A549 (cell line): ENCODE measurements at regions not wholly inside any gene's neighbourhood (a gene's known extent, or its start where the extent isn't known, plus 50 kb on each side); places are given as distances from the start of the nearest gene placed in this dataset.

ENCODE experiments used
- ATAC-seq, 2 experiments: fragments of 200-7000 bp in 1 of 2; fragments of >200 bp in 1 of 2; cut with Nextera tagmentation in 1 of 2; cut with Tn5 transposase in 1 of 2; 3 replicates each; pipeline versions ENCODE4 v1.8.0 to v1.9.1; 2018 to 2020; ENCODE audit warnings: mild to moderate bottlenecking in 1 of 2, moderate library complexity in 1 of 2
- CTCF ChIA-PET: fragments of 300-600 bp; sonication (Branson Sonifier 250); formaldehyde crosslinking; extraction: SDS; loops from one replicate; lab custom pipeline; 2021; ENCODE audit warnings: antibody characterized with exemption, inconsistent platforms; lab: Yijun Ruan, JAX
- POLR2A ChIA-PET: fragments of 350-600 bp; formaldehyde crosslinking; extraction: SDS; loops from one replicate; lab custom pipeline; 2021; ENCODE audit warnings: antibody characterized with exemption, inconsistent platforms; lab: Yijun Ruan, JAX
- DNase-seq, 2 experiments: peaks; one replicate each; pipeline versions ENCODE4 v3.0.0 to v3.0.0-alpha.2; 2011 to 2016; ENCODE audit warnings: low read depth in 1 of 2, low spot score in 1 of 2
- FAIRE-seq: peaks from 2 replicates; lab custom pipeline; 2011; peaks lifted over from hg19 to GRCh38; lab: Jason Lieb, UNC
- H3K27ac ChIP-seq, 2 experiments: fragments of >200 bp; sonication (Bioruptor Twin); formaldehyde crosslinking; 3 replicates each; pipeline ENCODE4 v1.5.1; 2016 to 2017
- H3K4me1 ChIP-seq: fragments of >200 bp; sonication (Bioruptor Twin); formaldehyde crosslinking; 3 replicates; pipeline ENCODE4 v1.6.1; 2016
- H3K4me2 ChIP-seq: fragments of >200 bp; sonication (Bioruptor Twin); formaldehyde crosslinking; 3 replicates; pipeline ENCODE4 v1.6.1; 2016
- H3K4me3 ChIP-seq: fragments of >200 bp; sonication (Bioruptor Twin); formaldehyde crosslinking; 3 replicates; pipeline ENCODE4 v1.5.1; 2016
- H3K9me3 ChIP-seq: fragments of >200 bp; sonication (Bioruptor Twin); formaldehyde crosslinking; 3 replicates; pipeline ENCODE4 v1.6.1; 2016
- BCL3 ChIP-seq: fragments of >200 bp; sonication (Bioruptor Twin); formaldehyde crosslinking; IDR thresholded peaks from 3 replicates; pipeline ENCODE4 v1.6.1; 2016
- BHLHE40 ChIP-seq: IDR thresholded peaks from 2 replicates; pipeline ENCODE4 v1.6.1; 2012; ENCODE audit warnings: low read depth, low read length, inconsistent platforms
- CBX8 ChIP-seq: fragments of 200-600 bp; sonication (generic); IDR thresholded peaks from 2 replicates; pipeline ENCODE4 v1.6.1; 2016
- E2F6 ChIP-seq: IDR thresholded peaks from 2 replicates; pipeline ENCODE4 v1.6.1; 2012; ENCODE audit warnings: low read depth, borderline replicate concordance
- EHMT2 ChIP-seq: fragments of 200-600 bp; sonication (generic); IDR thresholded peaks from 2 replicates; pipeline ENCODE4 v1.6.1; 2016; ENCODE audit warnings: antibody characterized with exemption, low read depth, mild to moderate bottlenecking, moderate library complexity
- ELK1 ChIP-seq: fragments of 150-350 bp; IDR thresholded peaks from 2 replicates; pipeline ENCODE4 v1.6.1; 2014; ENCODE audit warnings: low read depth, mild to moderate bottlenecking, low read length
- FOSB ChIP-seq: fragments of 250-450 bp; sonication (Bioruptor Pico); IDR thresholded peaks from 2 replicates; pipeline ENCODE4 v1.5.0; 2020; ENCODE audit warnings: mild to moderate bottlenecking, moderate library complexity
- FOSL2 ChIP-seq, 2 experiments: fragments of 450-650 bp in 1 of 2; fragments of >200 bp in 1 of 2; sonication (Bioruptor Twin) in 1 of 2; formaldehyde crosslinking; IDR thresholded peaks; 2 replicates each; pipeline versions ENCODE4 v1.5.0 to v1.6.1; 2016 to 2020; ENCODE audit warnings: mild to moderate bottlenecking in 1 of 2, moderate library complexity in 1 of 2
- GATA3 ChIP-seq: IDR thresholded peaks from 2 replicates; pipeline ENCODE4 v1.6.1; 2012; ENCODE audit warnings: borderline replicate concordance
- HEYL ChIP-seq: fragments of 250-450 bp; sonication (Bioruptor Pico); IDR thresholded peaks from 2 replicates; pipeline ENCODE4 v1.8.0; 2021; ENCODE audit warnings: mild to moderate bottlenecking, moderate library complexity
- HMGXB4 ChIP-seq: fragments of 250-450 bp; sonication (Bioruptor Pico); IDR thresholded peaks from 2 replicates; pipeline ENCODE4 v1.5.0; 2021; ENCODE audit warnings: mild to moderate bottlenecking, moderate library complexity, borderline replicate concordance
- HOXB5 ChIP-seq: fragments of 250-450 bp; sonication (Bioruptor Pico); IDR thresholded peaks from 2 replicates; pipeline ENCODE4 v1.5.0; 2020; ENCODE audit warnings: mild to moderate bottlenecking, moderate library complexity
- JUNB ChIP-seq: fragments of >200 bp; sonication (Bioruptor Twin); formaldehyde crosslinking; IDR thresholded peaks from 2 replicates; pipeline ENCODE4 v1.6.1; 2016
- MAZ ChIP-seq: fragments of 150-350 bp; IDR thresholded peaks from 2 replicates; pipeline ENCODE4 v1.6.1; 2014; ENCODE audit warnings: antibody characterized with exemption, low read depth, low read length, borderline replicate concordance
- MYC ChIP-seq: IDR thresholded peaks from 2 replicates; pipeline ENCODE4 v1.6.1; 2012; ENCODE audit warnings: mild to moderate bottlenecking, inconsistent platforms, low read length, improper control_type of control experiment, borderline replicate concordance
- NPAS2 ChIP-seq: fragments of 250-450 bp; sonication (Bioruptor Pico); IDR thresholded peaks from 2 replicates; pipeline ENCODE4 v1.8.0; 2022; ENCODE audit warnings: mild to moderate bottlenecking, moderate library complexity, borderline replicate concordance
- NR3C1 ChIP-seq: fragments of >200 bp; sonication (Bioruptor Twin); formaldehyde crosslinking; IDR thresholded peaks from 3 replicates; pipeline ENCODE4 v1.6.1; 2017
- RAD21 ChIP-seq, 2 experiments: fragments of >200 bp in 1 of 2; sonication (Bioruptor Twin) in 1 of 2; formaldehyde crosslinking in 1 of 2; IDR thresholded peaks in 1 of 2; conservative IDR thresholded peaks in 1 of 2; 2 replicates in 1 of 2; 3 replicates in 1 of 2; pipeline ENCODE4 v1.6.1; 2012 to 2018; ENCODE audit warnings: inconsistent platforms in 1 of 2
- RARB ChIP-seq: fragments of 250-450 bp; sonication (Bioruptor Pico); IDR thresholded peaks from 2 replicates; pipeline ENCODE4 v1.8.0; 2021; ENCODE audit warnings: mild to moderate bottlenecking, moderate library complexity
- REST ChIP-seq: fragments of 200-600 bp; sonication (generic); IDR thresholded peaks from 2 replicates; pipeline ENCODE4 v1.6.1; 2016; ENCODE audit warnings: antibody characterized with exemption, mild to moderate bottlenecking, moderate library complexity
- RFX5 ChIP-seq: fragments of 450-650 bp; IDR thresholded peaks from 2 replicates; pipeline ENCODE4 v1.7.1; 2014; ENCODE audit warnings: antibody characterized with exemption, mild to moderate bottlenecking, moderate library complexity
- WGBS: methylation state at CpG from one replicate; pipeline ENCODE4 v1.1.6; 2017; ENCODE audit errors: missing lambda C conversion rate; 5-methylcytosine and 5-hydroxymethylcytosine counted together

- POLR2A ChIA-PET: no interaction called here
- no peaks in the 10 kb centered on the region for H3K9me3 ChIP-seq
- TF ChIP-seq RARB (CRISPR knock-in tag) (no peak), HOXB5 (CRISPR knock-in tag) (no peak), EHMT2 (no peak), RAD21 (conservative IDR thresholded peaks at IDR 0.05 in 1 of 2, IDR thresholded peaks at IDR 0.05 in 1 of 2) (no peak), JUNB (no peak), MAZ (no peak), ELK1 (no peak), GATA3 (no peak), REST (no peak), MYC (no peak)
- TF ChIP-seq, all 56 proteins: peak for 0
- WGBS: 90% methylated on average over 4 of the region's 4 CpGs
- DNase-seq: no peak
- no peak overlapping the region for H3K27ac ChIP-seq
- ATAC-seq: no peak
- no peaks in the 10 kb centered on the region for H3K4me1 ChIP-seq
- CTCF ChIA-PET: interaction anchor here (1.6 to 1.7 kb wide), 2 partner anchors 11 to 15 kb away, joined by 4 to 6 read pairs; no protein-coding TSS in a partner anchor
- H3K4me3 ChIP-seq: no peak overlapping the region
- no peak for FAIRE-seq
- no peak overlapping the region for H3K4me2 ChIP-seq
Observed at GRCh38 chr1:19567041-19567440, 77.1 kb upstream of the NBL1 start.

- CTCF ChIA-PET: interaction anchor here (1.6 kb wide), 1 partner anchor 9 kb away, joined by 4 read pairs; no protein-coding TSS in a partner anchor
- no peak for DNase-seq
Observed at GRCh38 chr1:19564366-19564765, 79.0 kb upstream of the CAPZB start.

More at GRCh38 chr1:19564366-19564765, 79.0 kb upstream of the CAPZB start:
- Histone ChIP-seq H3K4me3 (no peak overlapping the region), H3K4me1 (no peaks in the 10 kb centered on the region), H3K27ac (no peak overlapping the region), H3K4me2 (no peak overlapping the region), H3K9me3 (no peaks in the 10 kb centered on the region)
- POLR2A ChIA-PET: no interaction called here
- TF ChIP-seq HMGXB4 (no peak), RFX5 (no peak), BHLHE40 (no peak), E2F6 (no peak), HEYL (no peak), RAD21 (conservative IDR thresholded peaks at IDR 0.05 in 1 of 2, IDR thresholded peaks at IDR 0.05 in 1 of 2) (no peak), NR3C1 (no peak), CBX8 (no peak), BCL3 (no peak), FOSB (no peak), NPAS2 (CRISPR knock-in tag) (no peak), FOSL2 (IDR thresholded peaks at IDR 0.05) (no peak), FOSL2 (CRISPR knock-in tag; IDR thresholded peaks at IDR 0.05) (no peak)
- ATAC-seq (no peak), FAIRE-seq (no peak)
- WGBS: 76% methylated on average over 5 of the region's 5 CpGs
